PC-9 (cell line): ENCODE measurements at regions not wholly inside any gene's neighbourhood (a gene's known extent, or its start where the extent isn't known, plus 50 kb on each side); places are given as distances from the start of the nearest gene placed in this dataset.

Experiments
- CTCF ChIP-seq: fragments of 200-600 bp; sonication (generic); conservative IDR thresholded peaks from 2 replicates; pipeline ENCODE4 v1.6.1; 2017; ENCODE audit warnings: mixed run types, antibody characterized with exemption, mild to moderate bottlenecking, moderate library complexity
- EZH2 ChIP-seq: fragments of 200-600 bp; sonication (generic); IDR thresholded peaks from 2 replicates; pipeline ENCODE4 v1.8.0; 2017; ENCODE audit warnings: antibody characterized with exemption, low read depth

- TF ChIP-seq CTCF (no peak), EZH2 (no peak)
Measured at GRCh38 chr2:46848447-46848846, 67.2 kb downstream of the MCFD2 start.
